Activated naive CD4-positive, alpha-beta T cell treated with anti-CD3 and anti-CD28 coated beads for 36 hours (primary cell): ENCODE measurements at regions not wholly inside any gene's neighbourhood (a gene's known extent, or its start where the extent isn't known, plus 50 kb on each side); places are given as distances from the start of the nearest gene placed in this dataset.

Experiments
- CTCF ChIA-PET: fragments of 350-600 bp; sonication (Branson Sonifier 250); formaldehyde crosslinking; loops from one replicate; lab custom pipeline; 2021; ENCODE audit warnings: antibody characterized with exemption; lab: Charles Lee
- DNase-seq: peaks from one replicate; pipeline ENCODE4 v3.0.0-alpha.2; 2020
- H3K27ac Mint-ChIP-seq: one replicate; pipeline ENCODE4 v1.8.0; 2021; ENCODE audit warnings: mild to moderate bottlenecking, mixed read lengths
- H3K27me3 Mint-ChIP-seq: one replicate; pipeline ENCODE4 v1.8.0; 2021; ENCODE audit warnings: low read depth, mixed read lengths
- H3K36me3 Mint-ChIP-seq: one replicate; pipeline ENCODE4 v1.8.0; 2021; ENCODE audit warnings: low read depth, mixed read lengths
- H3K4me1 Mint-ChIP-seq: one replicate; pipeline ENCODE4 v1.8.0; 2021; ENCODE audit warnings: low read depth, mixed read lengths
- H3K4me3 Mint-ChIP-seq: one replicate; pipeline ENCODE4 v1.8.0; 2021; ENCODE audit warnings: mild to moderate bottlenecking, moderate library complexity, mixed read lengths
- H3K9me3 Mint-ChIP-seq: one replicate; pipeline ENCODE4 v1.8.0; 2021; ENCODE audit warnings: mixed read lengths
- intact Hi-C: fragments of 100-400 bp; cut with micrococcal nuclease; formaldehyde crosslinking; loops from one replicate; pipeline ENCODE4 v1.15.1; 2023

DNA sequence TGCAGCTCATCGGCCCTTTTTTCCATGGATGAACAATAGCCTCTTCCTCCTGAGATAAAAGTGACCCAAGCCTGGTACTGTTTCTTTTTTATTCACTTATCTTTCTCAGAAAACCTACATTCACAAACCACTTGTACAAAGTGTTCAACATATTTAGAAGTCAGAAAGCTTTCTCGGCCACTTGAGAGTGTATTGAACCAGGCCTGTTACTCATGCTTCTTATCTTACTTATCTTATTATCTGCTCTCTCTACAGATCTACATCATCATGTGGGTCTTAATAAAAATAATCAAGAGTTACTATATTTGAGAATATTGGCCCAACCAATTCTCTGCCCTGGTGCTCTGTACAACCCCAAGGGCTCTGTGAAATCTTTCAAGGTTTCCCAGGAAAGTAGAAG is 242.1 kb downstream of the MREG start:
- Mint-ChIP-seq H3K4me1 (no peaks in the 10 kb centered on the region), H3K36me3 (no peaks in the 10 kb centered on the region), H3K27ac (no peak overlapping the region), H3K9me3 (no peaks in the 10 kb centered on the region), H3K27me3 (peaks cover 3% of the 10 kb centered on the region), H3K4me3 (no peak overlapping the region)
- intact Hi-C loops: no loop called here
- DNase-seq: no peak
- CTCF ChIA-PET: no interaction called here

DNA sequence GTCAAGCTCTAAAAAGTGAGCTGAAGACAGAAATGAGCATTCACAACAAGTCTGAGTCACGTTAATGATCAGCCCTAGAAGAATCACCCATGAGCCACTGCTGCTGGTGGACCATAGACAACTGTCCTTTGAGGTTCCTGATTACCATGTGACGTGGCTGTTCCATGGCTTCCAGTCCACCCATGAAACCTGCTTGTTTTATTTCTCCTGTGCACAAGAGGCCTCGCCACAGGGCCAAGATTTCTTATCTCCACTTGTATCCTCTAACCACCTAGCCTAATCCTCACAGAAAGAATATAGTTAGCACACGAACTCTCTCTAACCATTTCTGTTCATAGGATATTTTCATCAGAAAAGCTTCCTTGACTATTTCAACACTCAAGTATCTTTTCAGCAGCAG is 242.7 kb downstream of the MREG start:
- no peak for DNase-seq
- Mint-ChIP-seq H3K36me3 (no peaks in the 10 kb centered on the region), H3K4me1 (no peaks in the 10 kb centered on the region), H3K27me3 (peaks cover 3% of the 10 kb centered on the region), H3K4me3 (no peak overlapping the region), H3K27ac (no peak overlapping the region), H3K9me3 (no peaks in the 10 kb centered on the region)
- intact Hi-C loops: no loop called here
- CTCF ChIA-PET: interaction anchor here (0.5 kb wide), 1 partner anchor 501 kb away, joined by 4 read pairs; no protein-coding TSS in a partner anchor

DNA sequence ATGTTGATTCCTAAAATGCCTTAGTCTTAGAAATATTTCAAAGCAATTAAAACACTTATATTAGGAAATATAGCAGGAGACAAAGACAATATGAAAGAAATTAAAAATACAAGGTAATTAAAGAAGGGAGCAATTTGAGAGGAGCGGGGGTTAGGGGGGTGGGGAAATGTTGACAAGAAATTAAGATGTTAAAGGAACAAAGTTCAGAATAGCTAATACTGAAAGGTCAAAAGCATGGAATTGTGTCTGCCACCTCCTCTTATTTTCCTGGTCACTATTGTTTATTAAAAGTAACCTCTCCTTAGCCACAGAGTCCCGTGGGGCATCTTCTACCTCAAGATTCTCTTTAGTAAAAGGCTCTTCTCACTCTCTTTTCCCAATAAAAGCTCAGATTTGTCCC is 244.1 kb downstream of the MREG start:
- no peak overlapping the region for H3K27ac Mint-ChIP-seq
- no peaks in the 10 kb centered on the region for H3K27me3 Mint-ChIP-seq
- no peaks in the 10 kb centered on the region for H3K4me1 Mint-ChIP-seq
- no peak for DNase-seq
- CTCF ChIA-PET: no interaction called here
- H3K4me3 Mint-ChIP-seq: no peak overlapping the region
- intact Hi-C loops: no loop called here
- H3K36me3 Mint-ChIP-seq: no peaks in the 10 kb centered on the region
- no peaks in the 10 kb centered on the region for H3K9me3 Mint-ChIP-seq

- Mint-ChIP-seq H3K4me1 (peaks cover 8% of the 10 kb centered on the region), H3K9me3 (no peaks in the 10 kb centered on the region), H3K4me3 (no peak overlapping the region), H3K36me3 (no peaks in the 10 kb centered on the region), H3K27me3 (no peaks in the 10 kb centered on the region), H3K27ac (no peak overlapping the region)
- intact Hi-C loops: no loop called here
- no peak for DNase-seq
- CTCF ChIA-PET: no interaction called here
These were observed 245.7 kb downstream of the MREG start for GRCh38 chr2:215767625-215768024.

DNA sequence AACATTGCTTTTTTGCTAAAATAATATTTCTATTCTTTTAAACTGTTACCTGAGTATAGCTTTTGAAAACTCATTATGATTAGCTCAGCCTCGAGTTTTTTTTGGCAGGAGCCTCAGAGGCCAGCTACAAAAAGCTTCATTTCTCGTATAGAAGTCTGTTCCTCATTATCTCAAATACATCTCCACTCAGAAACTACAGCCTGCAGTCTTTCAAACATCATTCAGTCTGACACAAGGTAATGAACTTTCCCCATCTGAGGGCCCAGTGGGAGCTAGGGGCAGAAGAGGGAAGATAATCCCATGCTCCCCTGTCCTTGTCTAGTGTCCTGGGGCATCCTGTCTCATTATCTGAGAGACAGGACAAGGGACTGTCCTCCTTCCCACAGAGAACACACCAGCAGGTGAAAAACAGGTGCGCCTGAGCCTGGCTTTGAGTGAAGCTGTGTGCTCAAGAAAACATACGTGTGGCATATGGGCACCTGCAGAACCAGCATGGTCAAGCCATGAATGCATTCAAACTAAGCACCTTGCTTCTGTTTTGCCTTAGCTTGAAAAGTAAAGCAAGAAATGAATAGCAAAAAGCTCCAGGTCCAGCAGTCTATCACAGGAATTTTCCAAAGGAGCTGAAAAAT is 247.5 kb downstream of the MREG start:
- Mint-ChIP-seq H3K27ac (no peak overlapping the region), H3K36me3 (no peaks in the 10 kb centered on the region), H3K4me3 (no peak overlapping the region), H3K27me3 (no peaks in the 10 kb centered on the region), H3K9me3 (no peaks in the 10 kb centered on the region), H3K4me1 (peaks cover 9% of the 10 kb centered on the region)
- intact Hi-C loops: no loop called here
- CTCF ChIA-PET: interaction anchor here (0.5 to 1.2 kb wide), 4 partner anchors 15 to 311 kb away, joined by 3 read pairs; no protein-coding TSS in a partner anchor
- no peak for DNase-seq

- intact Hi-C loops: no loop called here
- H3K27ac Mint-ChIP-seq: no peak overlapping the region
- H3K9me3 Mint-ChIP-seq: no peaks in the 10 kb centered on the region
- no peak overlapping the region for H3K4me3 Mint-ChIP-seq
- H3K4me1 Mint-ChIP-seq: peaks cover 9% of the 10 kb centered on the region
- H3K27me3 Mint-ChIP-seq: no peaks in the 10 kb centered on the region
- CTCF ChIA-PET: interaction anchor here (0.9 to 1.2 kb wide), 2 partner anchors 22 to 31 kb away, joined by 3 to 4 read pairs; no protein-coding TSS in a partner anchor
- no peaks in the 10 kb centered on the region for H3K36me3 Mint-ChIP-seq
- DNase-seq: no peak
These were observed 248.8 kb downstream of the MREG start for GRCh38 chr2:215764441-215765048.

- CTCF ChIA-PET: interaction anchor here (0.8 to 1.1 kb wide), 2 partner anchors 10 to 36 kb away, joined by 3 to 4 read pairs; no protein-coding TSS in a partner anchor
- Mint-ChIP-seq H3K27me3 (no peaks in the 10 kb centered on the region), H3K9me3 (no peaks in the 10 kb centered on the region), H3K27ac (no peak overlapping the region), H3K4me1 (peaks cover 9% of the 10 kb centered on the region), H3K36me3 (no peaks in the 10 kb centered on the region), H3K4me3 (no peak overlapping the region)
- no peak for DNase-seq
- intact Hi-C loops: no loop called here
These were observed 252.8 kb downstream of the MREG start for GRCh38 chr2:215760557-215760956.

GRCh38 chr2:215760091-215760490 is 253.3 kb downstream of the MREG start:
- intact Hi-C loops: no loop called here
- Mint-ChIP-seq H3K27ac (no peak overlapping the region), H3K36me3 (no peaks in the 10 kb centered on the region), H3K9me3 (no peaks in the 10 kb centered on the region), H3K27me3 (no peaks in the 10 kb centered on the region), H3K4me1 (peaks cover 9% of the 10 kb centered on the region), H3K4me3 (no peak overlapping the region)
- DNase-seq: no peak
- CTCF ChIA-PET: interaction anchor here (0.8 to 1.1 kb wide), 2 partner anchors 9 to 36 kb away, joined by 3 to 4 read pairs; no protein-coding TSS in a partner anchor

- no peak overlapping the region for H3K27ac Mint-ChIP-seq
- CTCF ChIA-PET: interaction anchor here (0.6 kb wide), 1 partner anchor 155 kb away, joined by 3 read pairs; no protein-coding TSS in a partner anchor
- DNase-seq: no peak
- peaks cover 9% of the 10 kb centered on the region for H3K4me1 Mint-ChIP-seq
- no peak overlapping the region for H3K4me3 Mint-ChIP-seq
- H3K9me3 Mint-ChIP-seq: no peaks in the 10 kb centered on the region
- intact Hi-C loops: no loop called here
- no peaks in the 10 kb centered on the region for H3K36me3 Mint-ChIP-seq
- no peaks in the 10 kb centered on the region for H3K27me3 Mint-ChIP-seq
These were observed 254.7 kb downstream of the MREG start for GRCh38 chr2:215758691-215759090.

- H3K4me1 Mint-ChIP-seq: peaks cover 8% of the 10 kb centered on the region
- H3K36me3 Mint-ChIP-seq: no peaks in the 10 kb centered on the region
- DNase-seq: no peak
- H3K9me3 Mint-ChIP-seq: no peaks in the 10 kb centered on the region
- H3K4me3 Mint-ChIP-seq: no peak overlapping the region
- peaks cover 2% of the 10 kb centered on the region for H3K27me3 Mint-ChIP-seq
- CTCF ChIA-PET: no interaction called here
- intact Hi-C loops: no loop called here
- no peak overlapping the region for H3K27ac Mint-ChIP-seq
These were observed 257.0 kb downstream of the MREG start for GRCh38 chr2:215756346-215756730.

GRCh38 chr2:215755641-215756345 is 257.6 kb downstream of the MREG start:
- DNase-seq: no peak
- H3K9me3 Mint-ChIP-seq: no peaks in the 10 kb centered on the region
- peaks cover 13% of the 10 kb centered on the region for H3K4me1 Mint-ChIP-seq
- intact Hi-C loops: no loop called here
- no peak overlapping the region for H3K4me3 Mint-ChIP-seq
- peaks cover 2% of the 10 kb centered on the region for H3K27me3 Mint-ChIP-seq
- no peak overlapping the region for H3K27ac Mint-ChIP-seq
- no peaks in the 10 kb centered on the region for H3K36me3 Mint-ChIP-seq
- CTCF ChIA-PET: interaction anchor here (0.6 kb wide), 1 partner anchor 194 kb away, joined by 5 read pairs; no protein-coding TSS in a partner anchor

GRCh38 chr2:215754546-215754945 is 258.8 kb downstream of the MREG start:
- intact Hi-C loops: no loop called here
- Mint-ChIP-seq H3K27ac (no peak overlapping the region), H3K36me3 (no peaks in the 10 kb centered on the region), H3K27me3 (peaks cover 2% of the 10 kb centered on the region), H3K4me1 (peaks cover 25% of the 10 kb centered on the region), H3K9me3 (no peaks in the 10 kb centered on the region), H3K4me3 (no peak overlapping the region)
- DNase-seq: no peak
- CTCF ChIA-PET: no interaction called here
